Heart left ventricle (tissue), 16 donors: ENCODE measurements at regions not wholly inside any gene's neighbourhood (a gene's known extent, or its start where the extent isn't known, plus 50 kb on each side); places are given as distances from the start of the nearest gene placed in this dataset.

ENCODE experiments used
- ATAC-seq, 4 donors: fragments of 200-7000 bp; cut with Tn5 transposase; one replicate each; pipeline ENCODE4 v1.9.1; 2020 to 2022; ENCODE audit warnings: moderate library complexity in 4 of 4, mild to moderate bottlenecking in 3 of 4, moderate number of reproducible peaks in 1 of 4
- DNase-seq, 5 donors: peaks; one replicate each; pipeline ENCODE4 v3.0.0-alpha.2; 2020
- H3K27ac ChIP-seq, 12 donors: fragments of 200-600 bp; sonication (generic) in 4 of 12; one replicate each; pipeline versions ENCODE4 v1.5.0 to v1.8.0; 2016 to 2022; ENCODE audit warnings: mild to moderate bottlenecking in 2 of 12
- H3K27me3 ChIP-seq, 9 donors: fragments of 200-600 bp; sonication (generic) in 2 of 9; one replicate each; pipeline versions ENCODE4 v1.5.1 to v1.8.0; 2016 to 2022; ENCODE audit warnings: mild to moderate bottlenecking in 3 of 9
- H3K36me3 ChIP-seq, 9 donors: fragments of 200-600 bp; sonication (generic) in 2 of 9; one replicate each; pipeline versions ENCODE4 v1.5.0 to v1.8.0; 2018 to 2022; ENCODE audit warnings: mild to moderate bottlenecking in 2 of 9
- H3K4me1 ChIP-seq, 12 donors: fragments of 200-600 bp; sonication (generic) in 4 of 12; one replicate each; pipeline versions ENCODE4 v1.5.0 to v1.8.0; 2016 to 2022; ENCODE audit warnings: mild to moderate bottlenecking in 3 of 12
- H3K4me3 ChIP-seq, 12 donors: fragments of 200-600 bp; sonication (generic) in 4 of 12; one replicate each; pipeline versions ENCODE4 v1.5.0 to v1.8.0; 2017 to 2022; ENCODE audit warnings: mild to moderate bottlenecking in 9 of 12, moderate library complexity in 4 of 12
- H3K9me3 ChIP-seq, 12 donors: fragments of 200-600 bp; sonication (generic) in 4 of 12; one replicate each; pipeline versions ENCODE4 v1.5.0 to v1.8.0; 2016 to 2022; ENCODE audit warnings: mild to moderate bottlenecking in 1 of 12
- POLR2A ChIP-seq, 2 donors: fragments of 450-650 bp; IDR thresholded peaks; one replicate each; pipeline ENCODE4 v1.6.1; 2017; ENCODE audit warnings: antibody characterized with exemption in 2 of 2, mild to moderate bottlenecking in 2 of 2, moderate library complexity in 2 of 2
- WGBS, 4 donors: extraction: QIAGEN DNeasy Blood & Tissue Kit in 2 of 4; methylation state at CpG; one replicate each; pipeline versions ENCODE4 v1.1.5 to v1.1.7; 2013 to 2018; 5-methylcytosine and 5-hydroxymethylcytosine counted together
- intact Hi-C, 10 donors: fragments of 100-400 bp; cut with DNase I; formaldehyde crosslinking; loops; one replicate each; pipeline versions ENCODE4 v1.11.1 to v1.14.2; 2022
- TF ChIP-seq, protein P1 (sequence below), 12 donors: fragments of 200-600 bp; sonication (generic) in 4 of 12; IDR thresholded peaks; one replicate each; pipeline versions ENCODE4 v1.5.0 to v1.8.0; 2018 to 2022; ENCODE audit warnings: antibody characterized with exemption in 12 of 12, mild to moderate bottlenecking in 5 of 12
- donor health status: ischemic (EF 13 %, LVEDD 7.1; RV severe dilation, severe dysfunction).
- donor health status: healthy with polysubstance abuse.
- donor health status: DM: no; HTN: yes; CAD: no.
- donor health status: DM: no; HTN: no; CAD: no.
- donor health status: ischemic (EF 25% LVEDD 6.9; RV normal size, moderate dysfunction).
- donor health status: ischemic (EF 25% LVEDD 5.7; RV mildly dilated, moderate dysfunction).
- donor health status: healthy.
- donor health status: DM: yes; HTN: yes; CAD: no.
- donor health status: ischemic (EF 35%, LVEDD 5.7; RV mildly dilated, moderate dysfunction).
- donor health status: nonischemic (EF 11% LVEDD 7.7; RV severe dilation, severe dysfunction).
- donor health status: DM: yes; HTN: yes; CAD: no.
- donor health status: PGD.
- donor health status: ischemic (EF 29% LVEDD 5.4; RV normal size, mild dysfunction).
- donor health status: nonischemic (EF 23%, LVEDD 6.1; RV moderate dilation, normal function).

DNA sequence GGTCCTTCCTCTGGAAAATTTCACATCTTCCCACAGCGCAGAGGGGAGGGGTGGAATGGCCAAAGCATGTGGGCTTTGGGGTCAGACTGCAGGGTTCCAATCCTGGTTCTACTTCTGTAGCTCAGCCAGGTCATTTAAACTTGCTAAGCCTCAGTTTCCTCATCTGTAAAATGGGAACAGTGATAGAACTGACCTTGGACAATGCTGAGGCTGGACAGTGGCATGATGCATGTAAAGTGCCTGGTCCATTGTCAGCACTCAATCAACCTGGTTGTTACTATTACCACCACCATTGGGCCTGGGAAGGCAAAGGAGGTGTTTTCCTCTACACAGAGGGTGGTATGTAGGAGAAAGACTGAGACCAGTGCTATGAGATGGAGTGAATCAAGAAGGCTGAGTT, 162.8 kb downstream of the VRK1 start:
- DNase-seq = no peak
- peaks cover 0 to 23% (median 0%) of the 10 kb centered on the region in 12 donors for H3K9me3 ChIP-seq
- no peaks in the 10 kb centered on the region for H3K27me3 ChIP-seq
- H3K4me3 ChIP-seq = no peak overlapping the region
- WGBS, 4 donors = 0 to 52% (median 1%) methylated on average over 1 of the region's 1 CpG
- H3K27ac ChIP-seq = no peak overlapping the region
- H3K36me3 ChIP-seq = no peaks in the 10 kb centered on the region
- intact Hi-C loops = no loop called here
- peaks cover 0 to 14% (median 0%) of the 10 kb centered on the region in 12 donors for H3K4me1 ChIP-seq
- no peak for ATAC-seq
- TF ChIP-seq, protein P1, sequence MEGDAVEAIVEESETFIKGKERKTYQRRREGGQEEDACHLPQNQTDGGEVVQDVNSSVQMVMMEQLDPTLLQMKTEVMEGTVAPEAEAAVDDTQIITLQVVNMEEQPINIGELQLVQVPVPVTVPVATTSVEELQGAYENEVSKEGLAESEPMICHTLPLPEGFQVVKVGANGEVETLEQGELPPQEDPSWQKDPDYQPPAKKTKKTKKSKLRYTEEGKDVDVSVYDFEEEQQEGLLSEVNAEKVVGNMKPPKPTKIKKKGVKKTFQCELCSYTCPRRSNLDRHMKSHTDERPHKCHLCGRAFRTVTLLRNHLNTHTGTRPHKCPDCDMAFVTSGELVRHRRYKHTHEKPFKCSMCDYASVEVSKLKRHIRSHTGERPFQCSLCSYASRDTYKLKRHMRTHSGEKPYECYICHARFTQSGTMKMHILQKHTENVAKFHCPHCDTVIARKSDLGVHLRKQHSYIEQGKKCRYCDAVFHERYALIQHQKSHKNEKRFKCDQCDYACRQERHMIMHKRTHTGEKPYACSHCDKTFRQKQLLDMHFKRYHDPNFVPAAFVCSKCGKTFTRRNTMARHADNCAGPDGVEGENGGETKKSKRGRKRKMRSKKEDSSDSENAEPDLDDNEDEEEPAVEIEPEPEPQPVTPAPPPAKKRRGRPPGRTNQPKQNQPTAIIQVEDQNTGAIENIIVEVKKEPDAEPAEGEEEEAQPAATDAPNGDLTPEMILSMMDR (IDR thresholded peaks at IDR 0.05) = no peak
- no peak for TF ChIP-seq POLR2A (IDR thresholded peaks at IDR 0.05)

DNA sequence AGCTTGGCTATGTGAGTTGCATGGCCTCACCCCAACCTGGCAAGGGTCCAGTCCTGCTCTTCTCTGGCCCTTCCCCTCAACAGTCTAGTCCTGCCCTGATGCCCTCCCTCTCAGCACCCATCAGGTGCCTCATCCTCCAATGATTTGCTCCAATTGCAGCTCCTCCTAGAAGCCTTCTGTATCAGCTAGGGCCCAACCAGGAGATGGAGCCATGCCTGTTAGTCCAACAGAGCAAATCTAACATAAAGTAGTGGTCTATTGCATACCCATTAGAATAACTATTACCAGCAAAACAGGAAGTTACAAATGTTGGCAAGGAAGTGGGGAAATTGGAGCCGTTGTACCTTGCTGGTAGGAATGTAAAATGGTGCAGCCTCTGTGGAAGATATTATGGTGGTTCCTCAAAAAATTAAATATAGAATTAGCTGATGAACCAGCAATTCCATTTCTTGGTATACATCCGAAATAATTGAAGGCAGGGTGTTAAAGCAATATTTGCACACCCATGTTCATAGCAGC, 163.5 kb downstream of the VRK1 start:
- no peak overlapping the region for H3K4me3 ChIP-seq
- H3K9me3 ChIP-seq = peaks cover 0 to 23% (median 0%) of the 10 kb centered on the region in 12 donors
- TF ChIP-seq, protein P1 (IDR thresholded peaks at IDR 0.05) = no peak
- TF ChIP-seq POLR2A (IDR thresholded peaks at IDR 0.05) = no peak
- intact Hi-C loops = no loop called here
- H3K36me3 ChIP-seq = no peaks in the 10 kb centered on the region
- no peaks in the 10 kb centered on the region for H3K27me3 ChIP-seq
- DNase-seq (no peak), ATAC-seq (no peak)
- peaks cover 0 to 14% (median 0%) of the 10 kb centered on the region in 12 donors for H3K4me1 ChIP-seq
- H3K27ac ChIP-seq = no peak overlapping the region
- WGBS, 4 donors = 62 to 70% (median 68%) methylated on average over 2 of the region's 2 CpGs

DNA sequence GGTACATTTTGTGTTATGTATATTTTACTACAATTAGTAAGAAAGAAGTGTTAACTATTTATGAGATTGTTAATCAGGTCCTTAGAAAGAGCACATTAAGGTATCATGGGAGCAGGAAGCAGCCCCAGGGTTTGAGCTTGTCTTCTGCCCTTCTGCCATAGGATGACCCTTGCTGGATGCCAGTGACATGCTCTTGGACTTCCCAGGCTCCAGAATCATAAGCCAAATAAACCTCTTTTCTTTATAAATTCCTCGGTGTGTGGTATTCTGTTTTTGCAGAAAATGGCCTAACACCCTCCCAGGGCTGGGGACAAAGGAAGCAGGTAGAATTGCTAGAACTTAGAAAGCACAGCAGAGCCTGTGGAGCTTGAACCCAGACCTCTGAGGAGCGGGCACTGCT, 164.7 kb downstream of the VRK1 start:
- intact Hi-C loops = no loop called here
- Histone ChIP-seq H3K4me1 (peaks cover 0 to 14% (median 0%) of the 10 kb centered on the region in 12 donors), H3K27ac (peak overlapping the region in 1 of 12 donors; percentile 78), H3K9me3 (peaks cover 0 to 23% (median 0%) of the 10 kb centered on the region in 12 donors), H3K36me3 (no peaks in the 10 kb centered on the region), H3K27me3 (no peaks in the 10 kb centered on the region), H3K4me3 (no peak overlapping the region)
- DNase-seq (no peak), ATAC-seq (no peak)
- WGBS, 4 donors = 45 to 67% (median 47%) methylated on average over 2 of the region's 2 CpGs
- no peak for TF ChIP-seq POLR2A (IDR thresholded peaks at IDR 0.05)
- TF ChIP-seq, protein P1 (IDR thresholded peaks at IDR 0.05) = no peak

DNA sequence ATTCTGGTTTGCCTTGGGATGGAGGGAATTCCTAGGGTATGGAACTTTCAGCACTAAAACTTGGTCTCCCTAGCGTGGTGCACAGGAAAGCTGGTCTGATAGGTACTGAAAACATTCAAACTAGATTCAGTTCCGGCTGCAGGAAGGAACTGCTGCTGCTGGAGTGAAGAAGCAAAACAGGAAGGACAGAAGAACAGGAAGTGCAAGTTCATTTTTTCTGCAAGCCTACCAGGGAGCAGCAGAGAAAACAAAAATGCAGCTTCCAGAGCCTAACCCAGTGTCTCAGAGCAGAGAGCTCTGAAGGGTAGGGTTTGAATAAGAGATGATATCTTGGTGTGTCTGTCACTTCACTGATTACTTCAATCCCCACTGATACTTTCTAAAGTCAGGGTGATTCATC, 165.2 kb downstream of the VRK1 start:
- H3K27ac ChIP-seq = peak overlapping the region in 1 of 12 donors; percentile 78
- no peaks in the 10 kb centered on the region for H3K27me3 ChIP-seq
- DNase-seq = no peak
- H3K9me3 ChIP-seq = peaks cover 0 to 28% (median 0%) of the 10 kb centered on the region in 12 donors
- peaks cover 0 to 14% (median 0%) of the 10 kb centered on the region in 12 donors for H3K4me1 ChIP-seq
- H3K4me3 ChIP-seq = no peak overlapping the region
- WGBS, 4 donors = 45 to 64% (median 55%) methylated on average over 2 of the region's 2 CpGs
- no peak for TF ChIP-seq POLR2A (IDR thresholded peaks at IDR 0.05)
- TF ChIP-seq, protein P1 (IDR thresholded peaks at IDR 0.05) = no peak
- ATAC-seq = no peak
- intact Hi-C loops = no loop called here
- no peaks in the 10 kb centered on the region for H3K36me3 ChIP-seq
